RPMI8226 (cell line): ENCODE measurements at regions not wholly inside any gene's neighbourhood (a gene's known extent, or its start where the extent isn't known, plus 50 kb on each side); places are given as distances from the start of the nearest gene placed in this dataset.

Experiments
- DNase-seq: peaks from one replicate; pipeline ENCODE4 v3.0.0-alpha.2; 2015

- DNase-seq = no peak
These were observed 64.8 kb downstream of the PDCL3 start for GRCh38 chr2:100627330-100628300.

DNA sequence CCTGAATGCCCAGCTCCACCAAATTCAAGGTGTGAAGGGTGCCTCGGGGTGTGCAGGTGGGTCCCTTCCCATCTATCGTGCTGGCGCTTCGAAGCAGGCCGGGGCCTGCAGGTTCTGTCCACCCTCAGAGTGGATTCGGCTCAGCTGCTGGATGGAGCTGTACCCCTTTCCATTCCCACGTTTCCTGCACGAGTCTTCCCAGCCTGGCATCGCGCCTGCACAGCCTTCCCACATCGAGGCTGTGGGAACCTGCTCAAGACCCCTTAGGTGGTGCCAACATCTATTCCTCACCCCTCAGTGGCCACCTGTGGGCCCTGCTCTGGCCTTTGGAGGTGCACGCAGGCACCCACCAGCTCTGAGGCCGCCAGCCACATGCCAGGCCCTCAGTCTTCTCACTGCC, 65.7 kb downstream of the PDCL3 start:
- no peak for DNase-seq

GRCh38 chr2:100629309-100629708, 66.5 kb downstream of the PDCL3 start:
- no peak for DNase-seq

GRCh38 chr2:100630473-100630977, 67.7 kb downstream of the PDCL3 start:
- no peak for DNase-seq

- DNase-seq = no peak
These were observed 69.2 kb downstream of the PDCL3 start for GRCh38 chr2:100632037-100632436.

DNA sequence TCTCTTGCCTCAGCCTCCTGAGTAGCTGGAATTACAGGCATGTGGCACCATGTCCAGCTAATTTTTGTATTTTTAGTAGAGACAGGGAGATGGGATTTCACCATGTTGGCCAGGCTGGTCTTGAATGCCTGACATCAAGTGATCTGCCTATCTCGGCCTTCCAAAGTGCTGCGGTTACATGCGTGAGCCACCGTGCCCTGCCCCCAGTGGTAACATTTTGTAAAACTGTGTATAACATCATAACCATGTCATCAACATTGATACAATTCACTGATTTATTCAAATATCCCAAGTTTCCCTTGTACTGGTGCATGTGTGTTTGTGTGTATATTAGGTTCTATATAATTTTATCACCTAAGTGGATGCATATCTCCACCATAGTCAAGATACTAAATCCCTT, 70.0 kb downstream of the PDCL3 start:
- DNase-seq = no peak

GRCh38 chr2:100639588-100640390, 77.0 kb downstream of the PDCL3 start:
- no peak for DNase-seq

GRCh38 chr2:100640431-100641124, 77.8 kb downstream of the PDCL3 start:
- no peak for DNase-seq

- no peak for DNase-seq
These were observed 78.3 kb downstream of the PDCL3 start for GRCh38 chr2:100641125-100641435.

GRCh38 chr2:100642425-100642824, 79.6 kb downstream of the PDCL3 start:
- DNase-seq = no peak

- DNase-seq = no peak
These were observed 80.7 kb downstream of the PDCL3 start for GRCh38 chr2:100643467-100643866.

GRCh38 chr2:100643906-100644501, 81.2 kb downstream of the PDCL3 start:
- DNase-seq = no peak

GRCh38 chr2:100645695-100646429, 83.1 kb downstream of the PDCL3 start:
- no peak for DNase-seq

- no peak for DNase-seq
These were observed 84.9 kb downstream of the PDCL3 start for GRCh38 chr2:100647709-100648108.

DNA sequence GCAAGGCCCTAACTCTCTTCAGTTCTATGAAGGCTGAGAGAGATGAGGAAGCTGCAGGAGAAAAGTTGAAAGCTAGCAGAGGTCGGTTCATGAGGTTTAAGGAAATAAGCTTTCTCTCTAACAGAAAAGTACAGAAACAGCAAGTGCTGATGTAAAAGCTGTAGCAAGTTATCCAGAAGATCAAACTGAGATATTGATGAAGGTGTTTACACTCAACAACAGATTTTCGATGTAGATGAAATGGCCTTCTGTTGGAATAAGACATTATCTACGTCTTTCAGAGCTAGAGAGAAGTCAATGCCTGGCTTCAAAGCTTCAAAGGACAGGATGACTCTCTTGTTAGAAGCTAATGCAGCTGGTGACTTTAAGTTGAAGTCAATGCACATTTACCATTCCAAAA, 87.4 kb downstream of the PDCL3 start:
- DNase-seq = no peak

GRCh38 chr2:100653449-100654035, 90.7 kb downstream of the PDCL3 start:
- no peak for DNase-seq

- no peak for DNase-seq
These were observed 91.8 kb downstream of the PDCL3 start for GRCh38 chr2:100654611-100655010.

DNA sequence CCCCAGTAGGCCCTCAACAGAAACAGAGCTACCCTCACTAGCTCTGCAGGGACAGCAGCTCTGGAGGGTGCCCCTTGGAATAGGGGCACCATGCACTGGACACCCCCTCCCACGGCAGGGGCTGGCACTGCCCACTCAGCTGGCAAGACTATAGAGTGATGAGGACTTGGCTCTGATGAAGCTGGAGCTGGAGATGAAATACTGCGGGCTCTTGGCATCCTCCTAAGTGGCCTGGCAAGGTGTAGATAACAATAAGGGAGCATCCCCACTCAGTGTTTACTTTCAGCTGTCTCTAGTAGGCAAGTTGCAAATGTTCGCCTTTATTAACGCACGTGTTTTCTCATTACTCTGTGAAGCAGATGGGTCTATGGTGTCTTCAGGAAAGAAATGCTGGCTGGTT, 92.7 kb downstream of the PDCL3 start:
- DNase-seq = no peak

GRCh38 chr2:100655936-100656534, 93.2 kb downstream of the PDCL3 start:
- no peak for DNase-seq

DNA sequence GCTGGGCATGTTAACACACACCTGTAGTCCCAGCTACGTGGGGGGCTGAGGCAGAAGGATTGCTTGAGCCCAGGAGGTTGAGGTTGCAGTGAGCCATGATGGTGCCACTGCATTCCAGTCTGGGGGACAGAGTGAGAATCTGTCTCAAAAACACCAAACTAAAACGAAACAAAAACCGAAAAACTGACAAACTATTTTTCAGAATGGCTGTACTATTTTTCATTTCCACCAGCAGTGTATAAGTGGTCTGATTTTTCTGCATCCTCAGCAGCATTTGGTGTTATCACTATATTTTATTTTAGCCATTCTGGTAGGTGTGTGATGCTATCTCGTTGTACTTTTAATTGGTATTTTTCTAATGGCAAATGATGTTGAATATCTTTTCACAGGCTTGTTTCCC, 95.2 kb downstream of the PDCL3 start:
- DNase-seq = no peak

- no peak for DNase-seq
These were observed 98.2 kb downstream of the PDCL3 start for GRCh38 chr2:100660851-100661584.
